Dermis blood vessel endothelial cell (primary cell): ENCODE measurements at regions not wholly inside any gene's neighbourhood (a gene's known extent, or its start where the extent isn't known, plus 50 kb on each side); places are given as distances from the start of the nearest gene placed in this dataset.

ENCODE experiments used
- DNase-seq: peaks from one replicate; pipeline ENCODE4 v3.0.0; 2010

DNA sequence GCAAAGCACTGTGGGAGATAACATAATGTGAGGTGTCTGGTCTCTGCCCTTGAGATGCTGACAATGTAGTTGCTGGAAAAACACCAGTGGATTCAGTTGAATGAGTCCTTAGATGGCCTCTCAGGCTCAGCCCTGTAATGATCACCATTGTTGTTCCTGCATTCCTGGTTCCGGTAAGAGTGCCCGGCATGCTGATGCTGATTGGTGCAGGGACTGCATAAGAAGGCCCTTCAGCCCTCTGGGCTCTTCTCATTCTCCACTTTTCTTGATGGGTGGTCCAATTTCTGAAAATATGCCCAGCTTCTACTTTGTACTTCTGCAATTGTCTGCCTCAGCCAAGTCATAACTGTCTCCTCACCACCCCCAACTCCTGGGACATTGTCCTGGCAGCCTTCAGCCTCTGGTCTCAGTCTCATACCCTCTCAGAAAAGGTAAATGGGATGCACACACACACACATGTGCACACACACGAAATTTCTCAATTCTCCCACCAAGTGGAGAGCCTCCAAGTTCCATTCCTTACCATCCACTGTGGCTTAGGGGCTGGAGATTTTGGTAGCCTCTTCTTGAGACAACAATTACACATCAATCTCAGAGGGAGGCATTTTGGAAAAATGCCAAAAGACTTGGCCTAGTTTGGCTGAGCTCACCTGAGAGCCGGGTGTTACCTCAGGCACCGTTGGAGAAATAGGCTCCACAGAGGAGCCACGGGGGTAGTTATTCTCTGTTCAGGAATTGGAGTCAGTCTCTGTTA lies 314.9 kb downstream of the RPS24 start:
- DNase-seq: no peak

DNA sequence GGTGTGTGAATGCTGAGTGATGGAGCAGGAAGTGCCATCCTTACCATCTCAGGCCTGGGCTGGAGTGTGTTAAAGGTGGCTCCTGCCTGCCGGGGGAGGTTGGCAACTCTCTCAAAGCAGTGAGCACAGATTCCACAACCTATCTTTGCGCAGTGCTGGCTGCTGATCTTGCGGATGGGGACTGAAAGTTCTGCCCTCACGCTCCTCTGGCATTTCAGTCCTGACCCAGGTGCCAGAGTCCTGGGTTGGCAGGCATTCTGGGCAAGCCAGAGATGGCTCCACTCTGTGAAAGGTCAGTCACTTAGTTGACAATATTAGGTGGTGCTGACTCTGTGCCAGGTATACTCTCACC lies 315.5 kb downstream of the RPS24 start:
- no peak for DNase-seq

DNA sequence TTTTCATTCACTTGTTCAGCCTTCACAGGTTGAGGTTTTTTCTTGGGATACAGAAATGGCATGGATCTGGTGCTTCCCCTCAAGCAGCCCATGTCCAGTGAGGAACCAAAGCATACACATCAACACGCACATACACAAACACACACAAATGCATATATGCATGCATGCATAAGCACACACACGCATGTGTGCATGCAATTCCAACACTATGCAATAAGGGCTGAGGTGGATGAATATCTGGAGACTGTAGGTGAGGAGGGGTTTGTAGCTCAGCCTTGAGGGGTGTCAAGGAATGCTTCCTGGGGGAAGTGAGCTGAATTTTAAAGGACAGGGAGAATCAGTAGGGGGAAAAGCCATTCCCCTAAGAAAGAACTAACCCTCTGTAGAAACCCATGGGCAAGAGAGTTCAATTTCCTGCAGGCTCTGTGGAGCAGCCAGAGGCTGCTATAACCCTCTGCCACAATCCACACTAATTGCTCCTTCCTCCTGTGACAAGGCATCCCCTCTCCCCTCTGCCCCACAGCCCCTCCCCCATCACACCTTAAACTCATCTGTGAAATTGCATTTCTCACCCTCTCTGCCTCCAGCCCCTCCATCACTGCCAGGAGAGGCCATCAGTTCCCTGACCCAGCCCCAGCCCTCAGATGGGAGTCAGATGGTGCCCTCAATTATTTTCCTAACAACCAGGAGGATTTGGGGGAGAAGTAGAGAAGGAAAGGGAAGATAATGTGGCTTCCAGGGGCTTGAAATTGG lies 316.4 kb downstream of the RPS24 start:
- DNase-seq: no peak

DNA sequence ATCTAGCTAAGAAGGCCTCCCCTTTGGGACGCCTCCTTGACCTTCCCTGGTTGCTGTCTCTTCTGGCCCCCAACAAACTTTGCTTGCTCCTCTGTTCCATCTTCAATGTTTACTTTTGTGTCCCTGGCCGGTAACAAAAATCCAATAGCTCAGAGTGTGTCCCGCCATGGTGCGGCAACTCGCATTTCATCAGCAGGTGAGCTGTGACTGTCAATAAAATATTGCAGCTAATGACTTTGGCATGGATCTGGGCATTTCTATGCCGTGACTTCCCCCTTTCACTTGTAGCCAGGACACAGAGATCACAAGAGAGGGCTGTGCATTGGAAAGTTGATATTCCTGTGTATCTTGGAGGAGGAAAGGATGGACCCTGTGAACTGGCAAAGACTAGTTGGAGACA lies 317.6 kb downstream of the RPS24 start:
- no peak for DNase-seq

DNA sequence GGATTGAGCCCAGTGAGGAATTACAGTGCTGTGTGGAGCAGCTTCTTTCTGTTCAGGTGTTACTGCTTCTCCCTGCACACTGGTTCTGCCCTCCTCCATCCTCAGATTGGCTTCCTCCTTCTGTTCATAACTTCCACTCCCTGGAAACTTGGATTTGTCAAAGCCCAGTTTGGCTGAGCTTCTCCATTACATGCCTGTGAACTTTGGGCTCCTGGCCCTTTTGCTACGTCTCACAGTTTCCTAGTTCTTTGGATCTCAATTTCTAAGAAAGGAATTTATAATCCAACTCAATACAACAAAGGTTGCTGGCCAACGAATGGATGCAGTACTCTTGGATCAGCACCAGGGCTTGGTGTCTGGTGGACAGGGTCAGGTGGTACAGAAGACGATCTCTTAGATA lies 318.1 kb downstream of the RPS24 start:
- DNase-seq: no peak

DNA sequence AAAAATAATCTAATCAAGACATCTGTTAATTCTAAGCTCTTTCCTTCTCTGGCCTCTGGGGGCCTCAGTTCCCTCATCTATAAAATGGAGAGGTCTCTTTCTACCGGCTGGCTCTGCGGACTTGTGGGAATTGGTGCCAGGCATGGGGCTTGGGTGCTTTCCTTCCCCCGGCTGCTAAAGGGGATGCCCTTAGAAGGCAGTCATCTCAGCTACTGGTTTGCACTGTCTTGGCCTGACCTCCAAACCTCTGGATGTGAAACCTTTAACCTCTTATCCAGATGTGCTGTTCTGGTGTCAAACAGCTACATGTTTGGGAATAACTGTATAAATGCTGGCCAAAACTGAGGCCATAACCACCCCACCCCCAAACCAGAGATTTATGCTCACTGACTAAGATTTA lies 320.0 kb downstream of the RPS24 start:
- DNase-seq: no peak

DNA sequence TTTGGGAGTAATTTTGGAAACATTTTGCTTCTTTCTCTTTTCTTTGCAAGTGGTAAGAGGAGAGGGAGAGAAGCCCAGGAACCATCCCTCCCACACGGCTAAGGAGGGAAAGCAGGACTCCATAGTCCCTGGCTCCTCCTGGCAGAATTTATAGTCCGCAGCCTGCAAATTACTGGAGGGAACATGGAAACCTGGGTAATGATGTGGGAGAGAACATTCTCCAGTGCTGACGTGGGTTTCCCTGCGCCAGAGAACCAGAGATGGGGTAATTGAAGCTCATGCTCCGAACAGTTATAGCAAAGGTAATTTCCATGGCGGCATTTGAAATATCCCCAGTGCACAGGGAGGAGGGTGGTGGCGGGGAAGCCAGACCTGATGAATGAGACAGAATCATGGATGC lies 320.4 kb downstream of the RPS24 start:
- DNase-seq: no peak

DNA sequence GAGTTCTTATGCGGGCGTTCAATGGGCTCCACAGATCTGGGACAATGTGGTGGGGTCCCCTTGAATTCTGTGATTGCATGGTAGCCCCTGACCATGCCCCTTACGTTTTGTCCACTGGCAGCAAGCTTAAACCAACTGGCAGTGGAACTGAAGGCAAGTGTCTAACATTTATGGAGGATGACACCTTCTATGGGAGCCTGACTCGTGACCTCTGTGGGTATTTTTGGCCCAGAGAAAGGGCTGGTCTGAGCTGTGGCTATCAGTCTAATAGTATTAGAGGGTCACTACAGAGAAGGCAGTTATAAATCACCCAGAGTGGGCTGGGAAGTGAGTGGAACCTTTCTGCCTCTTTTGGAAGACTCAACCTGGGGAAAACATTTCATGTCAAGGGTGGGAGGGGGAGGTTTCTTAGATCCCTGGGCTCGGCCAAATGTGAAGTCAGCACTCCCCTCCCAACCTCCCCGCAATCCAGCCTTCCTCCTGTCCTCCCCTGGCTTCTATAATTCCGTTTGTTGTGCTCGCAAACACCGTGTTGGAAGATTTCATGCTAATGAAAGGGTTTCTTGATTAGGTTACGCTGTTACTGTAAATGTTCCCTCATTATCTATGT lies 322.7 kb downstream of the RPS24 start:
- no peak for DNase-seq

DNA sequence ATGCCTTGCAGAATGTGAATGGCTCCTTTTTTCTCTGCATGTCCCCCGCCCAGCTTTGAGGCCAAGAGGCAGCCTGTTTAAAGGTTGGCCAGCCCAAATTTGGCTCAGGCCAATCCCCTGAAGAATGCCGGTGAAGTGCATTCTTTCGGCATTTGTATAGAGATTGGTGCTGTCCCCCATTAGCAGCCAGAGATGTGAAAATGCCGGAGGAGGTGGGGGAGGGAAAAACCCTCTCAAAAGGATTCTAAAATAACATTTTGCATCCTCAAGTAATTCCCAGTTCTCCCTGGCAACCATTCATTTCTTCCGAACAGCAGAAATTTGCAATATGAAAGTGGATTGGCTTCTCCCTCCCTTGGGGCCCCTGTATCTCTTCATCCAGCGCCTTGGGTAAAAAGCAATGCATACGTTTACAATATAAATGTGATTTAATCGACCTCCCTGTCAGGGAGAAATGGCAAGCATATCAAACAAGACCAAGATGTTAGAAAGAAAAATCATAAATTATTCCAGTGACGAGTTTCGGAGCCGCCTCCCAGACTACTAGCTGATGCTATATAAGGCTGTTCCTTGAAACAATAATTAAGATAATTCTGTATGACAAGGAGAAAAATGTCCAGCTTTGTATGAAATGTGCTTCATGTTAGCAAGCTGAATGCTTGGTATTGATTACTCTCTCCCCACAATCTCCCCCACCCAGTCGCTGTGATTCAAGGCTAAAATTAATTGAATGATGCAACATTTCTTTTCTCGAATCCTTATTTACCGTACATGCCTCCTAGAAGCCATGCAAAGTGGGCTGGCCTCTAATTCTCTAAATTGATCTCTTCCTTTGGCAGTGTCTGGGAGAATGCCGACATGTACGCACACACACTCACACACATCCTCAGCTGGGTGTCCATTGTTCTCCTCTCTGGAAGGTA lies 323.7 kb downstream of the RPS24 start:
- DNase-seq: no peak

DNA sequence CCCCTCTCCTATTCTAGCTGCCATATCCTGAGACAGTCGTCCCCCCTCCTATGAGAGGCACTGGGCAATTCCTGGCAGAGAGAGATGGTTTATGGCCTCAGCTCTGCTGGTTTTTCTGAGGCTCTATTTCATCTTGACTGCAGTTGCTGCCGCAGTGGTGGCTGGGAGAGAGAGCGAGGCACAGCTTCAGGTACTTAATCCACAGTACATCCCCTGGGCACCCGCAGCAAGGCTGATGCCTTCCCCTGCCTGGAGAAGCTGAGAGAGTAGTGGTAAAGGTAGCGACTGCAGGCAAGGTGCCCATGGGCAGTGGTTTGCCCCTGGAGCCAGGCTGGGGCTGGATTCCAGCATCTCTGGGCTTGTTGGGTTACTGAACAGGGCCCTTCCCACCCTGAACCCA lies 324.7 kb downstream of the RPS24 start:
- no peak for DNase-seq

DNA sequence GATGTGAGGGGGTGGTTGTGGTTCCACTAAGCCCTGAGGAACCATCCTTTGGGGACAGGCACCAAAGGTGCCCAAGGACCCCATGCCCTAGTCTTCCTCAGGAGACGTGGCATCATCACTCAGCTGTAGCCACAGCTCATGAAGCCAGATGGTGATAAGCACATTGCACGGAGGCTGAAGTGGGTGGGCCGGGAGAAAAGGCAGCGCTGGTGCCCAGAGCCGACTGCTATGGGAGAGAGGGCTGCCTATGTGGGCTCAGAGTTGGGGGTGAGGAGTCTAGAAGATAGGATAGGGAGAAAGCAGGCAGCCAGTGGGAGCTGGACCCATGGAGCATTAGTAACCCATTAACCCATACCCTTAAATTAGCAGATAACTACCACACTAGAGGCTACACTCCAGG lies 325.3 kb downstream of the RPS24 start:
- DNase-seq: no peak

DNA sequence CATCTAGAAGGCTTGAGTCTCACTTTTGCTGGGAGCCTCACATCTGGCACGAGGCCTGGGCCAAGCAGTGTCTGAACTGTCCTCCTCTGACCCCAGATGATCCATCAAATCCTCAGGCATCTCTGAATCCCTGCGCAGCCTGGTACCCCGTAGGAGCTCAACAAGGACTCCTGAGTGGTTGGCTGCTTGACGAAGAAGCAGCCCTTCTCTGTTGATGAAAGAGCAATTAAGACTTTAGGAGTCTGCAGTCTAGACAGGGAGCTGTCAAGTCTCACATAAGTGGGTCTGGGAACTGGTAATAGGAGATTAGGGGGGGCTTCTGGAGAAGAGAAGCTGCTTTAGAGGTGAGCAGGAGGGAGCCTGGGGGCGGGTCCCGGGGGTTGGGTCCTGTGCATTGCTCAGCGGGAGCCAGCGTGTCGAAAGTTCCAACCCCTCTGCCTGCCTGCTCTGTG lies 326.0 kb downstream of the RPS24 start:
- no peak for DNase-seq

DNA sequence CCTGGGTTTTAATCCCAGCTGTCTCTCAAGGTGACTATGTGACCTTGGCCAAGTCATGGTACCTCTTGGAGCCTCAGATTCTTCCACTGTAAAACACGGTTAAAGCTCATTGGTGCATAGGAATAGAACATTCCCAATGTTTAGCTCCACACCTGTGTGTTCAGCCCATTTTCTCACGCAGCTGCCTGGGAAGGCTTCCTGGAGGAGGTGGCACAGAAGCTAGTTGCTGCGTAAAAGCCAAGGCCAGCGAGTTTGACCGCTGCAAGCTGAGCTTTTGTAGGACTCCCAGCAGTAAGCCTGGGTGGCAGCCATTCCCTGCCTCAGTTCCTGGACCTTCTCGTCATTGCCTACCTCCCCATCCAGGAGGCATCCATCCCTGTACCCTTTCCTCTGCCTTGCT lies 326.6 kb downstream of the RPS24 start:
- no peak for DNase-seq

DNA sequence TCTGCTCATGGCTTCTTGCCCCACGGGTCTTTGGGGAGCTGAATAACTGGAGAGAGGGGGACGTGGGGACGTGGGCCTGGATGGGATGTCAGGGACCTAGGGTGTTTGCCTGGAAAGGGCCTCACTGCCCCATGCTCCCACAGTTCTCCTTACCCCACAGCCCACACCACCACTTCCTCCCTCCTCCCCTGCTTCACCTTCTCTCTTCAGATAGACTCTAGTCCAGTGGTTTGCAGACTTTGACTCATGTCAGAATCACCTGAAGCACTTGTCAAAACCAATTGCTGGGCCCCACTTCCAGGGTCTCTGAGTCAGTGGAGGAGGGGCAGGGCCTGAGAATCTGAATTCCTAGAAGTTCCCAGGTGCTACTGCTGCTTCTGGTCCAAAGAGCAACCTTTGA lies 327.4 kb downstream of the RPS24 start:
- DNase-seq: no peak

DNA sequence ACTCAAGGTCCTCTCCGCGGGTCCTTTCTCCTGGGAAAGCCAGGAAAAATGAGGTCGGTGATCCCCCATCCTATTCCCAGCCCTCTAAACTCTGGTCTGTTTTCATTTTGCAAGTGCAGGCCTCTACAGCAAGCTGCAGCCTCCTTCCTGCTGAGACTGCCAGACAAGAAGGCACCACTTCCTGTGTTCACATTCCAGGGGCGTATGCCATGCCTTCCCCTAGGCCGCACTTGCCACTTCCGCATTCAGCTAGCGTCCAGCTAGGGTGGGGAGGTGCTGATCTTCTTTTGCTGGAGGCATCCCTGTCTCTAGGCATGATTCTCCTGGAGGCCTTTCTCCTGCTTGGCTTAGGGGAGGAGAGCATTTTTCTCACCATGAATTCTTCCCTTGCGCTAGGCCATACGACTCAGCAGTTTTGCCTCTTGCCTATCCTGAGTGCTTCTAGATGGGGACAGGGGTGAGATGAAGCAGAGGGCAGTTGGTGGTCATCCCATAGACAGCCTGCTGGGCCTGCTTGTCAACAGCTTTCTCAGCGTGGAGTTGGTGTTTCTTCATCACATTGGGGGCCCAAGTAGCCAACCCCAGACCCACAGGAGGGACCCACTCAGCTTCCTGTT lies 328.9 kb downstream of the RPS24 start:
- peak; percentile 47 for DNase-seq

DNA sequence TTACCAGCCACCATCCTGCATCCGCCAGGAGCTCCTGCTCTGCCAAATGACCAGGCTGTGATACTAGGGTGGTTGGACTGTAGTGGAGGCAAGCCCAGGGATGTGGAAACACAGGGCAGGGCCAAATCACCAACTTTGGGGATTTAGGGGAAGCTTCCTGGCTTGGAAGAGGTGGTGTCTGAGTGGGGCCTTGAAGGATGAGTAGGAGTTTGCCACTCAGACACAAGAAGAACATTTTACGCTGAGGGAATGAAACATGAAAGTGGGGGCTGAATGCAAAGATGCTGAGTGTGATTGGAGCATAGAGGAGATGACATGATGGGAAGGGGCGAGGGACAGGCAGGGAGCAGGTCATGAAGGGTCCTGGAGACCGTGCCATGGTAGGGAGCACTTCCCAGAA lies 329.5 kb downstream of the RPS24 start:
- no peak for DNase-seq

DNA sequence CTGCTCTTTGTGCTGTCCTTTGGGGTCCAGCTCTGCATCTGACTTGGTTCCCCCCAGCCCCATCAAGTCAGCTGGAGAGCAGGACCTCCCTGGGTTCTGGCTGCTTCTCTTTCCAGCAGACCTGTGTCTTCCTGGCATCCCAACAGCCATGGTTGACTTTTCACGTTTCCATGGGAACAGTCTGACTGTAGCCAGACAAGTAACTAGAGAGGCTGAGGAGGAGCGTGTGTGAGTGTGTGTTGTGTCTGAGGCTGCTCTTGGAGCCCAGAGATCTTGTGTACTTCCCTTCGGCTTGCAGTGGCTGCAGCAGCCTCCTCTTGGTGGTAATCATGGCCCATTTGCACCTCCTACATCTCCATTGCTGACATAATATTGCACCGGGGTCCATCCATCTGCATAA lies 332.0 kb downstream of the RPS24 start:
- no peak for DNase-seq

DNA sequence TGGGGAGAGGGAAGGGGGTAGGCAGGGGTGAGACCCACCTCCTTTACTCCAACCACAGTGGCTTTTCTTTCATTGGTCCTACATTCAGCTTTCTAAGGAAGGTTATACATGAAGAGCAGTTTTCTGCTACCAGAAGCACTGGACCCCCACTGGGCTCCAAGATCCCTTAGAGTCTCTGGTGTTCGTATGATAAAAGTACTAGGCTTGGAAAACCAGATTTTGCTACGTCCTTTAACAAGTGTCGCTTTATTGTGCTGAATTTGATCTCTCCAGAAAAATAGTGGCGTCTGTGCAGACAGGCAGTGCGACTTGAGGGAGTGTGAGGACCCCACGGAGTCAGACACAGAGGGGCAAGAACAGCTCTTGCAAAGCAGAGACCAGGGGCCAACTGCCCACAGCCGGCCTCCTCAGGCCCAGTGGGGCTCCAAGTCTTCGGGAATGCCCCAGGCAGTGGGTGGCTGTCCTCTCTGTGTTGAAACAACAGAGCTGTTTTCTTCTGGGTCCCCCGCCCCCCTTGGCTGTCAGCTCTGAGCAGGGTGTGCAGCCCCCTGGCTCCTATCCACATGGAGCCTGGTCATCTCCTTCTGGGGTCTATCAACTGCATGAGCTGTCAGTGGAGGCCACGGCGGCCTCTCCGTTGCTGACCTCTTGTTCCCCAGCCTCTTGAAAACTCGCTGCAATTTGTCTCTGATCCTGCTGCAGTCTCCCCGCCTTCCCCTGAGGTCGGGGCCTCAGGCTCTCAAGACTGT lies 333.2 kb downstream of the RPS24 start:
- DNase-seq: no peak

DNA sequence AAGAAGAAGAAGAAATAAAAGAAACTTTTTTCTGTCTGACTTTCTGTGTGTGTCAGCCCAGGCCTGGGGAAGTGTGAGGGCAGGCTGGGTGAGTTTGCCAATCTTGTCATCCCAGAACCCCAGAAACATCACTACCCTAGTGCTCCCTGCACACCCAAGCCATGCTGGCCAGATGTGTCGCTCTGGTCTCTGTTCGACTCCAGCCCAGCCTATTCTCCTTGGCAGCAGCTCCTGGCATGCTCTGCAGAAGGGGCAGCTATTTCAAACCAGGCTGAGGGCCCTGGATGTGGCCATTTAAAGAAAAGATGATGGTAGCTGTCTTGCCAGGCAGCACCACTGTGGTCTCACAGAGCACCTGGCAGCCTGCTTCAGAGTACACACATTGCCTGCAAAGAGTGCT lies 334.1 kb downstream of the RPS24 start:
- no peak for DNase-seq

DNA sequence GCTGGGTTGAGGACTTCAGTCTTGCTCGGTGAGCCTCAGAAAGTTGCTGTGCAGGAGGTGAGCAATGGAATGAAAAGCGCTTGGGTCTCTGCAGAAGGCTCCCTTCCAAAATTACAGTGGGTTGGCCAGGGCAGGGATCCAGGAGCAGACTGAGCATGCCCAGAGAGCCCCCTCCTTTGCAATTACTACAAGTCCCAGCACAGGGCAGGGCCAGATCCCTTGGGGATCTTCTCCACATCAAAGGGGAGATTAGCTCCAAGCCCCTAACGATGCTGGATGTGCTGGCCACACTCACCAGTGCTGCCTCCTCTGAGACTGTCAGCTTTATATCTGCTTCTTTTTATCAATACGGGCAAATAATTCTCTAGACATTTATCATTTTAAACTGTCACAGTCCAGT lies 337.5 kb downstream of the RPS24 start:
- DNase-seq: no peak

DNA sequence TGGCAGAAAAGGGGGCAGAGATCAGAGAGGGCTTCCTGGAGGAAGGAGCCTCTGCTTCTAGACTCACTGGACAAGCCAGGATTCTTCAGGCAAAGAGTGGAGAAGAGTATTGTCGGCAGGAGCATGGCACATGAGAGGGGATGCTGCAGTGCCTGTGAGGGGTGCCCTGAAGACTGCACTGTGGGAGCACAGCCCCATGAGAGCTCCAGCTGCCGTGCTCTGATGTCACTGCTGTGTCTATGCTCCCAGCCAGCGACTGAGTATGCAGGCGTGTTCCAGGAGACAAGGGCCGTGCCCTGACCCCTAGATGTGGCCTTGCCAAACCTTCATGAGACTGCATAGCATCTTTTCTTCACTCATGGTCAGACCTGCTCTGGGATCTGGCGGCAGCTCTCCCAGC lies 339.1 kb downstream of the RPS24 start:
- DNase-seq: no peak
